ENCODE measurements at regions not wholly inside any gene's neighbourhood (a gene's known extent, or its start where the extent isn't known, plus 50 kb on each side); places are given as distances from the start of the nearest gene placed in this dataset.

DNA sequence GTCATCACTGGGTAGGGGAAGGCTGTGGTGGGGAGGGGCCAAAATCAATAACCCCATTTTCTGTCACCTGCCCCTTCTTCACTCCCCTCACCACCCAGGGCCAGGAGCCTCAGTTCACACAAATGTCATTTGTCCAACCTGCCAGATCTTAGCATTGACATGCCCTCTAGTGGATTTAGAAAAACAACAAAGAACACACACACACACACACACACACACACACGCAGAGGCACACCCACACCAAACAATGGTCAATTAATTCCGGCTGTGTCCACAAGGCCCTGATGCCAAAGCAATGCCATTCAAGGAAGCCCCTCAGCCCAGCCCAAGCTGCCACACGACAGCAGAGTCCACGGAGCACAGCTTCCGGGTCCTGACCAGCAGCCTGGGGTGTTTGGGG, 68.4 kb downstream of the NOG start:
- TF ChIP-seq ZC3H10 (CRISPR knock-in tag; IDR thresholded peaks at IDR 0.05), result no peak
- TF ChIP-seq, protein P1, sequence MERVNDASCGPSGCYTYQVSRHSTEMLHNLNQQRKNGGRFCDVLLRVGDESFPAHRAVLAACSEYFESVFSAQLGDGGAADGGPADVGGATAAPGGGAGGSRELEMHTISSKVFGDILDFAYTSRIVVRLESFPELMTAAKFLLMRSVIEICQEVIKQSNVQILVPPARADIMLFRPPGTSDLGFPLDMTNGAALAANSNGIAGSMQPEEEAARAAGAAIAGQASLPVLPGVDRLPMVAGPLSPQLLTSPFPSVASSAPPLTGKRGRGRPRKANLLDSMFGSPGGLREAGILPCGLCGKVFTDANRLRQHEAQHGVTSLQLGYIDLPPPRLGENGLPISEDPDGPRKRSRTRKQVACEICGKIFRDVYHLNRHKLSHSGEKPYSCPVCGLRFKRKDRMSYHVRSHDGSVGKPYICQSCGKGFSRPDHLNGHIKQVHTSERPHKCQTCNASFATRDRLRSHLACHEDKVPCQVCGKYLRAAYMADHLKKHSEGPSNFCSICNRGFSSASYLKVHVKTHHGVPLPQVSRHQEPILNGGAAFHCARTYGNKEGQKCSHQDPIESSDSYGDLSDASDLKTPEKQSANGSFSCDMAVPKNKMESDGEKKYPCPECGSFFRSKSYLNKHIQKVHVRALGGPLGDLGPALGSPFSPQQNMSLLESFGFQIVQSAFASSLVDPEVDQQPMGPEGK (CRISPR knock-in tag; IDR thresholded peaks at IDR 0.05; ENCODE audit: borderline replicate concordance), result no peak
- no peak for TF ChIP-seq ZNF565 (CRISPR knock-in tag; conservative IDR thresholded peaks at IDR 0.05; ENCODE audit: low read depth)
